SK-N-SH (cell line): ENCODE measurements at regions not wholly inside any gene's neighbourhood (a gene's known extent, or its start where the extent isn't known, plus 50 kb on each side); places are given as distances from the start of the nearest gene placed in this dataset.

Experiments used
- CTCF ChIP-seq: fragments of 200-600 bp; sonication (generic); IDR thresholded peaks from 2 replicates; pipeline ENCODE4 v1.6.1; 2017; ENCODE audit warnings: antibody characterized with exemption, mild to moderate bottlenecking, moderate library complexity
- EP300 ChIP-seq, 2 experiments: IDR thresholded peaks; 2 replicates each; pipeline versions ENCODE4 v1.4.0 to v1.6.1; 2012; ENCODE audit warnings: borderline replicate concordance in 1 of 2, low read depth in 1 of 2, low read length in 1 of 2
- EZH2phosphoT487 ChIP-seq: fragments of 200-600 bp; sonication (generic); IDR thresholded peaks from 2 replicates; pipeline ENCODE4 v1.6.1; 2017; ENCODE audit warnings: low read depth, mixed run types, mild to moderate bottlenecking, antibody characterized with exemption, moderate library complexity, borderline replicate concordance
- MEF2A ChIP-seq: IDR thresholded peaks from 2 replicates; pipeline ENCODE4 v1.4.0; 2012; ENCODE audit warnings: low read depth, borderline replicate concordance
- POLR2AphosphoS5 ChIP-seq: IDR thresholded peaks from 2 replicates; pipeline ENCODE4 v1.6.1; 2012; ENCODE audit warnings: low read depth, low read length
- TAF1 ChIP-seq: IDR thresholded peaks from 2 replicates; pipeline ENCODE4 v1.6.1; 2012; ENCODE audit warnings: low read depth, mild to moderate bottlenecking, low read length, moderate library complexity, borderline replicate concordance
- YY1 ChIP-seq: IDR thresholded peaks from 2 replicates; pipeline ENCODE4 v1.4.0; 2012; ENCODE audit warnings: low read depth, mild to moderate bottlenecking
- TF ChIP-seq, protein P1 (sequence below): IDR thresholded peaks from 2 replicates; pipeline ENCODE4 v1.4.0; 2012; ENCODE audit warnings: low read depth, borderline replicate concordance
- TF ChIP-seq, protein P2 (sequence below): fragments of 150-350 bp; IDR thresholded peaks from 2 replicates; pipeline ENCODE4 v1.6.1; 2017; ENCODE audit warnings: antibody characterized with exemption, low read length, low read depth, borderline replicate concordance
- TF ChIP-seq, protein P3 (sequence below): IDR thresholded peaks from 2 replicates; pipeline ENCODE4 v1.4.0; 2012; ENCODE audit warnings: low read depth

GRCh38 chr4:187544461-187545053 is 451.0 kb upstream of the ZFP42 start:
- TF ChIP-seq POLR2AphosphoS5 (no peak), CTCF (no peak), MEF2A (no peak), YY1 (no peak), EP300 (IDR thresholded peaks at IDR 0.05; ENCODE audit: borderline replicate concordance in 1 of 2, low read depth in 1 of 2, low read length in 1 of 2) (no peak), TAF1 (no peak), EZH2phosphoT487 (no peak)
- TF ChIP-seq, protein P1, sequence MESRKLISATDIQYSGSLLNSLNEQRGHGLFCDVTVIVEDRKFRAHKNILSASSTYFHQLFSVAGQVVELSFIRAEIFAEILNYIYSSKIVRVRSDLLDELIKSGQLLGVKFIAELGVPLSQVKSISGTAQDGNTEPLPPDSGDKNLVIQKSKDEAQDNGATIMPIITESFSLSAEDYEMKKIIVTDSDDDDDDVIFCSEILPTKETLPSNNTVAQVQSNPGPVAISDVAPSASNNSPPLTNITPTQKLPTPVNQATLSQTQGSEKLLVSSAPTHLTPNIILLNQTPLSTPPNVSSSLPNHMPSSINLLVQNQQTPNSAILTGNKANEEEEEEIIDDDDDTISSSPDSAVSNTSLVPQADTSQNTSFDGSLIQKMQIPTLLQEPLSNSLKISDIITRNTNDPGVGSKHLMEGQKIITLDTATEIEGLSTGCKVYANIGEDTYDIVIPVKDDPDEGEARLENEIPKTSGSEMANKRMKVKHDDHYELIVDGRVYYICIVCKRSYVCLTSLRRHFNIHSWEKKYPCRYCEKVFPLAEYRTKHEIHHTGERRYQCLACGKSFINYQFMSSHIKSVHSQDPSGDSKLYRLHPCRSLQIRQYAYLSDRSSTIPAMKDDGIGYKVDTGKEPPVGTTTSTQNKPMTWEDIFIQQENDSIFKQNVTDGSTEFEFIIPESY, result no peak
- TF ChIP-seq, protein P2, sequence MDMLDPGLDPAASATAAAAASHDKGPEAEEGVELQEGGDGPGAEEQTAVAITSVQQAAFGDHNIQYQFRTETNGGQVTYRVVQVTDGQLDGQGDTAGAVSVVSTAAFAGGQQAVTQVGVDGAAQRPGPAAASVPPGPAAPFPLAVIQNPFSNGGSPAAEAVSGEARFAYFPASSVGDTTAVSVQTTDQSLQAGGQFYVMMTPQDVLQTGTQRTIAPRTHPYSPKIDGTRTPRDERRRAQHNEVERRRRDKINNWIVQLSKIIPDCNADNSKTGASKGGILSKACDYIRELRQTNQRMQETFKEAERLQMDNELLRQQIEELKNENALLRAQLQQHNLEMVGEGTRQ, result no peak
- TF ChIP-seq, protein P3, sequence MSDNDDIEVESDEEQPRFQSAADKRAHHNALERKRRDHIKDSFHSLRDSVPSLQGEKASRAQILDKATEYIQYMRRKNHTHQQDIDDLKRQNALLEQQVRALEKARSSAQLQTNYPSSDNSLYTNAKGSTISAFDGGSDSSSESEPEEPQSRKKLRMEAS, result no peak
